ENCODE measurements at regions not wholly inside any gene's neighbourhood (a gene's known extent, or its start where the extent isn't known, plus 50 kb on each side); places are given as distances from the start of the nearest gene placed in this dataset.

DNA sequence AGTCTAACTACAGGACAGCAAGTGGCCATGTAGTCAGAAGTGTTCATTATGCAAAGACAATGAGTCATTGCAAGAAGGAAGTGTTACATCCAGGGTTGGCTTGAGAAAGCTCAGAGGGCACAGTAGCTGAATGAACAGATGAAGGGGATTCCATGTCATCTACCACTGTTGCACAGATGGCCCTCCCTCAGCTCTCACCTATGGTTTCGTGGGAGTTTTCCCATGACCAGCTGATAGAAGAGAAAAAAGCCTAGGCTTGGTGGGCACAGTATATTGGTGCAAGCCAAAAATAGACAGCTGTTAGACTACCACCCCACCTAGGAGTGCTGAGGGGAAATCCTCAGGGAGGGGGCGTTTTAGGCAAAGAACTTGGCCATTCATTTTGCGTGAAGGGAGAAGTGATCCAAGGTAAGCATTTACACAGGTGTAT, 217.0 kb downstream of the DMRT2 start:
- no peak for DNase-seq (ENCODE audit: low read depth)

DNA sequence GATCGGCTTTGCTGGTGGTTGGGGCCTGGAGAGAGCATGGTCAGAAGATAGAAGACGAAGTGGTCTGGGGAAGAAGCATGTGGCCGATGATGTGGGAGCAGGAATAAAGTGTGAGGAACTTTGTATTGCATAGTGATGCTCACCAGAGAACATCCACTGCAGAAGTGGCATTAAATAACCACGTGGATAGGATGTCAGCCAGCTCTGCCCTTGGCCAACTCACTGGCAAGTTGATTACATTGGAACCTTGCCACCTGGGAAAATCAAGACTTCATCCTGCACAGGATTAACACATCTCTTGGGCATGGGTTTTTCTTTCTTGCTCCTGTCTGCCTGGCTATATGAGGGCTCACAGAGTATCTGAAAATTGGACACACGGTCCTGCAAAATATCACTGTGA, 217.4 kb downstream of the DMRT2 start:
- no peak for DNase-seq (ENCODE audit: low read depth)

DNA sequence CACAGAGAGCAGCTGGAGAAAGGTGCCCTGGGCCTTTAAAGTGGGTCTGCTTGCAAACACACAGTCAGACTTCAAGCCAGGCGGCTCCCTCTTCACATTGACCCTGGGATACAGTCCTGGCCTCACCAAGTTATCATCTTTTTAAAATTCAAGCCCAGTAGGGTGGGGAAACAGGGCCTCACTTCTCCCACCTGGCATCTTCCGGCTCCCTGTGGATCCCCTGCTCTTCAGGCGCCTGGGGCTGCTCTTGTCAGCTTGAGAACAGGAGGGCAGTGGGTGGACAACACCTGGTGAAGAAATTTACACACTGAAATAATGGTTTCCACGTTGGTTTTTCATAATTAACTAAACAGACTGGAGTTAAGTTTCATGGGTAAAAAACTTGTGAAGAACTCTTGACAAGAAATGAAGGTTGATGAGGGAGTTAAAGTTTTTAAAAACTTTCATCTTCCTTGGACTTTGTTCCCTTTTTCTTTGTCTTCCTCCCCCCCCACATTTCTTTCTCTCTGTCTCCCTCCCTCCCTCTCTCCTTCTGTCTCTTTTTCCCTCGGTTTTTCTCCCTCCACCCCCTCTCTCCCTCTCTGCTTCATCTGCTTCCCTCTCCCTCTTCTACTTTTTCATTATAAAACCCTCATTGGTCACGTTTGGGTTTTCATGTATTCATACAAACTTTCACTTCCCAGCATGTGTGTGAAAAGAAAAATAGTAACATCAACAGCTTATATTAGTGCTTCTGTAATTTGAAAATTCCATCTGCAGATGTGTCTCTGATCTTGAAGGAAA, 219.6 kb downstream of the DMRT2 start:
- DNase-seq (ENCODE audit: low read depth), result no peak

DNA sequence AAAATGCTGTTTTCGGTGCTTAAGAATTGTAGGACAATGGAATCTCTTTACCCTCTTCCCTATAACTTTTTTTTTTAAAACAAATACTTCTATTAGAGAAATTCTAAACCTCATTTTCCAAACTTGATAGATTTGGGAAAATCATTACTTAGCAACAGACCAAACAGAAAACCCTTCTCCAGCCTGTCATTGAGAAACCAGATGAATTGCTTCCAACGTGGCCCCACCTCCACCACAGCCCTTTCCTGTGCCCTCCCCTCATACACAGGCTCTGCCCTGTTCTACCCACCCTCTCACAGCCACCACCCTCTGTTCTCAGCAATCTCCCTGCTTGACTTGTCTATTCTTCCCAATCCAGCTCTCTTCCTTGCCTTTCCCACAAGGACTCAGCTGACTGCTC, 221.2 kb downstream of the DMRT2 start:
- no peak for DNase-seq (ENCODE audit: low read depth)

DNA sequence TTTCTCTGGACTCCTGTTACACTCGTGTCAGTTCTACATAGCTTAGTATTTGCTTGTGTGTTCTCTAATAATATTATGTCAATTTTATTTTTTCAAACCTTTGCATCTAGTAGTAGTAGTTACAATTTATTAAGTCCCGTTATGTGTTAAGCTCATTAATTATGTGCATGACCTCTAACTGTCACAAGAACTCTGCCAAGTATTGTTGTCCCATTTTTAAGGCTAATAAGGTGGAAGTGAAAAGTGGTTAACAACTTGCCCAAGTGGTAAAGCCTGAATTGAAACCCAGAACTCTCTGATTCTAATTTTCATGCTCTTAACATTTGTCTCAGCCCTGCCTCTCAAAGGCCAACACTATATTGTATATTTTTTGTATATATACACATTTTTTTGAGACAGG, 221.6 kb downstream of the DMRT2 start:
- no peak for DNase-seq (ENCODE audit: low read depth)

DNA sequence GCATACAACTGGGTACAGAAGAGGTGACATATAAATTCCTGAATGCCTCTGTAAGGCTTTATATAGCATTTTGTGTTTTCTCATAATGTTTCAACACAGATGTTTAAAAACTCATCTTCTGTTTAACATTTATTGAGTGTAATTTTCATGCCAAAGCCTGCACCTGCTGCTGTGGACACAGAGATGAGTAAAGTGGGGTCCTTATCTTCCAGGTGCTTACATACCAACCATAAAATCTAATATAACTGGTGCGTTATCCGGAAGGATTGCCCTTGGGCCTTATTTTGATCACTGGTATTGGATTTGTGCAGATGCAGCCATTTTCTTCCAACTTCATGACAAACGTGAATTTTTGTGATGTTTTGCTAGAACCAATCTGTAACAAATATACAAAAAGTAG, 222.3 kb downstream of the DMRT2 start:
- DNase-seq (ENCODE audit: low read depth), result no peak

DNA sequence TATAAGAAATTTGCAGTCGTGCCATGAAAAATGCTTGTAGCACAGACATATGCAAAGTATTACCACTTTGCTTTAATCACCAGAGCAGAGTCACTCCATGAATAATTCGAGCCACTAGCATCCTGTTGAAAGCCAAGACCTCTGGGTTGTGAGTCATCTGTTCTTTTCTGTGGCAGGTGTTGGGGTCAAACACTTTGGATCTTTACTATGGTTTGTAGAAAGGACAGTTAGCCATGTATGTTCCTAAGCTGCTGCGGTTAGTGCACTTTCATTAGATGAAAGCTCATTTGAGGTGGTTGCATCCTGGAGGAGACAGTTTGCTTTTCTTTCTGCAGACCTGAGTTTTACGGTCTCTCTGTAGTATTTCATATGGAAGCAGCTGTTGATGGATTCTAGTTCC, 223.7 kb downstream of the DMRT2 start:
- no peak for DNase-seq (ENCODE audit: low read depth)

DNA sequence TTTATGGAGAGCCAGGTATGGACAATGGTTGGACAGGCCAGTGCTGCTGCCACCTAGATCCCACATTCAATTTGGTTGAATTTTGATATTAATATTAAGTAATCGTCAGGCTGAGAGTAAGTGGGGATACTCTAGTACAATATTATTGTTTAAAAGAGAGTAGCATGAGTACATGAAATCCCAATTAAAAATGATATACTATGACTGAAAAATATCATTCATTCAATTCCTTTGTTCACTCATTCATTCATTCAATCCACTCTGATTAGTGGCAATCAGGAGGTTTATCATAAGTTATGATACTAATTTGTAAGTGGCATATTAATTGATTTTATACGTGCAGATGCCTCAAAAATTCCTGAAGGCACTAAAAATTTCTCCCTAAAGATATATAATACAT, 224.2 kb downstream of the DMRT2 start:
- DNase-seq (ENCODE audit: low read depth), result no peak

DNA sequence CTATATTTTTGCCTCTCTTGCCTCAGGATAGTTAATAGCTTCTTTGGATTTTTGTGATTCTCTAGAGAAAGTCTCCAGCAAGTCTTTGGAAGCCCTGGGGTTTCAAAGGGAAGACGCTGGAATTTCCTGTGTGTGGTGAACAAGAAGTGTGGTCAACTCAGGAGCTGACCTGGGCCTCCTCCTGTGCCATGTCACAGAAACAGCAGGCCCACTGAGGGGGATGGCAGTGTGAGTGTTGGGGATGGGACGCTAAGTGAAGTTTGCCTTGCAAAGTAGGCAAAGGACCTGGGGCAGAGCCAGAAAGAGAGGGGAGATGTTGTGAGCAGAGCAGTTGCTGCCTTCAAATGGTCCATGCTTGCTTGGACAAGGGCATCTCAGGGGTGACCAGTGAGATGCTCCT, 226.3 kb downstream of the DMRT2 start:
- no peak for DNase-seq (ENCODE audit: low read depth)

DNA sequence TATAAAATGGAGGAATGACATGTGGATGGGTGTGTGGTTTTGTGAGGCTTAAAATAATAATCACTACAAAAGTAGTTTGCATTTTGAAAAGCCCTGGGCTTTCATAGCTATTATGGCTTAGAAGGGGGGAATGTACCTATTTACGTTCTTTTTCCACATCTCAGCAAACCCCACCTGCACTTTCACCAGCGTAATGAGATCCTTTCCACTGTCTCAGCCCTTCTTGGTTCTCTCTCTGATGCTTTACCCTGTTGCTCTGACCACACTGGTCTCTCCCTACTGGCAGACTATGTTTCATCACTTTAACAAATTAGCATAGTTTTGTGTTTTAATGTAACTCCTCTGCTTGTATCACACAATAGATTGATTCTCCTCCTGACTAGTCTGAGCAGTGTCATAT, 234.6 kb downstream of the DMRT2 start:
- no peak for DNase-seq (ENCODE audit: low read depth)

DNA sequence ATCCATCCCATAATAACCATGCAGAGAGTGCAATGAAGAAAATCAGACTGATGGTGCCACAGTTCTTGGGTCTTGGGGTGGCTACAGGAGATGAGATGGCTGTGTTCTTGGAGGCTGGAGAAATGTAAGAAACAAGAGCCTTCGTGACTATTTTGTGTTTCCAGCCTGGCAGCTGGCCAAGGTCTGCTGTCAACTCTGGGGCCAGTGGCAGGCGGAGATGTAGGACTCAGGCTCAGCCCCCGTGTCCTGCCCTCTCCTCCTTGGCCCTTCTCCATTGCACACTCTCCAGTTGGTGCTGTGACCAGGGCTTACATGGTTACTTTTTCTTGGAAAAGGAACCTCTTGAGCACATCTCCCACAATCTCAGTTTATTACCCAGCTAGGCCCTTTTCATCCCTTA, 235.4 kb downstream of the DMRT2 start:
- DNase-seq (ENCODE audit: low read depth), result no peak

DNA sequence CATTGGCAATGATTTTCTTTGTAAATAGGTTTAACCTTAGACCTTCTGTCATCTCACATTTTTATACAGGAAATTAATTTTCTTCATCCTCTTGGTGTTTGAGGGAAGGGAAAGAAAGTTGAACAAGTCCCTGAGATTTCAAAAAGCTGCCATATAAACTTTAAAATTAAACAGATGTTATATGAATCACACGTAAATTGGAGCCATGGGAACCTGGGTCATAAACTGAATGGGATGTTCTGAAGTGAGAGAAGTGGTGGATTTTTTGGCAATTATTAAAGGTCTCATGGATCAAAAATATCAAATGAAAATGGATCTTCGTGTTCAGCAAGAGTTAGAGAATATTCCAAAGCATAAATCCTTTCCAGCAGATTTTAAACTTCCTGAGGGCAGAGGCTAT, 242.2 kb downstream of the DMRT2 start:
- DNase-seq (ENCODE audit: low read depth), result no peak

DNA sequence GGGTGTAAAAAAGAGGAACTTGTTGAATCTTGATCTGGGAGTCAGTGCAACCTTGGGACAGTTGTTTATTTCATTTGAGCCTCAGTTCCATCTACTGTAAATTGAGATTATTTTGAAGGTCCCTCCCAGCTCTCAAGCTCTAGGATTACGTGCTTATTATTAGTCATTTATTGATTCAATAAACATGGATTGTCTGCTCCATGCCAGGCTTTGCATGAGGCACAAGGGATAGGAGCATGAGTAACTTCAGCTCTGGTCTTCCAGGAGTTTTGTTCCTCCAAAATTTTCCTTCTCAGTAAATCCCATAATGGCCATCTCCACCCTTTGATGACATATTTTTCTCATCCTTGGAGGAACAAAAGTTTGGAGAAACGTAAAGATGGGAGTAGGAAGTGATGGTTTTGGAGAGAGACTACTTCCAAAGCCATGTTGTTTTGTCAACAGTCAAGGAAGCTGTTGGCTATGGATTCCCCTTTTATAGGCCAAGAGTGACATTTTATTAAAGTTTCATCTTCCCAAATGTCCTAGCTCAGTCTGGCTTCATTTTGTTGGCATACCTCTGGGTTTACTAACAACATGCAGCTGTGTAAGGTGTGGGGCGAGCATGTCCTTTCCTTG, 244.6 kb downstream of the DMRT2 start:
- no peak for DNase-seq (ENCODE audit: low read depth)

DNA sequence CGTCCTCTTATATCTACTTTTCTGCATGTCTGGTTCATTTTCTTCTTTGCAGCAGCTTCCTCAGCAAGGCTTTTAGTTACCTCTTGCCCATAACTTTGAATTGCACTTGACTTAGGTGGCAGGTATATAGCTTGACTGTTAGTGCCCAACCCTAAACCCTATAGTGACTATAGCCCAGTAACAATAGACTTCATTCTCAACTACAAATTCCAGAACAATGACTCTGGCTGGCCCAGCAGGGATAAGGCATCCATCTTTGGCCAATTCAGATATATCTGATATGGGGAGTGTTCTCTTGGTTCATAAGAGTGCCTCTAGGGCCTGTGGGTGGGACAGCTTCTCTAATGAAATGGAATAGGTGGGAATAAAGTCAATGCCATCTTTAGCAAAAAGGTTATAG, 246.2 kb downstream of the DMRT2 start:
- DNase-seq (ENCODE audit: low read depth), result no peak

DNA sequence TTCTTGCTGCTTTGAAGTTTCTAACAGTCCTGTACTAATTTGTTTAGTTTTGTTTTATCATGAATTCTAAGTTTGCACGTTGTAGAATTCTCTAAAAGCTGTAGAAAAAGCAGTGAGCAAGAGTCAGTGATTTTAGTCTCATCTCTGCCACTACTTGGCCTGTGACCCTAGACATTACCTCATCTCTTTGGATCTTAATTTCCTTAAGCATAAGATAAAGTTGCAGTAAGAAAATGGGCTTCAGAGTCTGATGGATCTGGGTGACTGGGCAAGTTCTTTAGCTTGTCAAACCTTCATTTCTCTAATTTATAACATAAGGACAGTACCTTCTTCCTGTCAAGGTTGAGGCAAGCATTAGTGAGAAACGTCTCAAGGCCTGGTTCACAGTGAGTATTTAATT, 247.9 kb downstream of the DMRT2 start:
- DNase-seq (ENCODE audit: low read depth), result no peak

DNA sequence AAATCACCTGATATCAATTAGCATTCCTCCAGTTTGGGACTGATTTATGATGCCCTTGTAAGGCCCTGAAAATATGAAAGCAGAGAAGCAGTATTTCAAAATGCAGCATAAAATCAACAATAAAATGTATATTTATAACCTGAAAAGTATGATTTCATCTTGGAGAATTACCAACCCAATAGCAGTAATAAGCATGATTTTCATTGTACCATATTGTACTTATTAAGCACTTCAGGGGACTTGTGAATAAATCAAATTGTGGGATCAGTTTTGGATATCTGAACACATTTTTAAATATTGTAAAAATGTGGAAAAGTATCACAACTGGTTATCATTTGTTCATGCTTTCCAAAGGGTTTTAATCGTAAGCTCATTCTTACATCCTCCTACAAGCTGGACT, 250.8 kb downstream of the DMRT2 start:
- DNase-seq (ENCODE audit: low read depth), result no peak

DNA sequence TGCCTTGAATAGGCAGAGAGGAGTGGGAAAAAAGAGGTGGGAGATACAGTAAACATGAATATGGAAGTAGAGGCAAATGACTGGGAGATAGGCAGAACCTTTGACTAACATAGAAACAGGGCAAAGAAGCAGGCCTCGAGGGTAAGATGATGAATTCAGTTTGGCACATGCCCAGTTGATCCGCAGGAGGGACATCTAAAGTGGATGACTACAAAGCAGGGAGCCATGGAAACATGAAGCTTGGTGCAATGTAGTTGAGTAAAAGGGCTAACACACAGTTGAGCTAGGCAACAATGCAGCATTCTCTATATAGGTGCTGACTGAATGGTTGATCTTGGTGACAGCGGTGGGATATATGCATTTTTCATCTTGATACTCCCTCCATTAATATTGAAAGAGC, 253.8 kb downstream of the DMRT2 start:
- DNase-seq (ENCODE audit: low read depth), result no peak

DNA sequence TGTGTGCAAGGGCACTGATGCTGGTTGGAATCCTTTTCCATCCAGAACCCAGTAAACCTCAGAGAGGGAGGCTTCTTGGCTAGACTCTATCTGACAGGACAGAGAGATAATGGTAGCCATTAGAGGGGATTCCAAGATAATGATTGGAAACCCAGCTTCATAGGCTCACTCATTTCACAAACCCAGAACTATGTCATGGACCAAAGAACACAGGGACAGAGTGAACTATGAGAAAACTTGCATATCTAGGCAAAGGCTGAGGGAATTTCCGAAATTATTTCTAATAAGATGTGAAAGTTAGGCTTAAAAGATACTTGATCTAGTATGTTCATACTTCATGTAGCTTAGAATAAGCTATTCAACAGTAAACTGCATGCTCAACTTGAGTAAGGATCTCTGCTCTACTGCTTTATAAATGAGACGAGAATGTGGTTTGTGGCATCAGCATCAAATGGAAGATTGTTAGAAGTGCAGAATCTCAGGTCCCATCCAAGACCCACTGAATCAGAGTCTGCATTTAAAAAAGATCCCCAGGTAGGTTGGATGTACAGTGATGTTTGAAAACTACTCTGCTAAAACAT, 261.4 kb downstream of the DMRT2 start:
- no peak for DNase-seq (ENCODE audit: low read depth)

DNA sequence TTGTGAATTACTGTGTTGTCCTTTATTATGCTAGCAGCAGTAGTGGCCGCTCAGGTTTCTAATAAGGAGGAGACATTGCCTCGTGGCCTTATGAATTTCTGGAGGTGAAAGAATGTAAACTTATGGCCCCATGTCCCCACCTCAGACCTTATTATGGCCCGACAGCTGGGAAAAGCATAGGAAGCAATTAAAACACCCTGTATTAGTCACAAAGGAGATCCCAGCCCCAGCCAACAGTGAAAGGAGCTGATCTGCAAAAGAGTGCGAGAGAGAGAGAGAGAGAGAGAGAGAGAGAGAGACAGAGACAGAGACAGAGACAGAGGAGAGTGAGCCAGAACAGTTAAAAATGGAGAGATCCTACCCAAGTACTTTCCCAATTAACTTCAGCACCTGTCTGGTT, 269.3 kb downstream of the DMRT2 start:
- no peak for DNase-seq (ENCODE audit: low read depth)

DNA sequence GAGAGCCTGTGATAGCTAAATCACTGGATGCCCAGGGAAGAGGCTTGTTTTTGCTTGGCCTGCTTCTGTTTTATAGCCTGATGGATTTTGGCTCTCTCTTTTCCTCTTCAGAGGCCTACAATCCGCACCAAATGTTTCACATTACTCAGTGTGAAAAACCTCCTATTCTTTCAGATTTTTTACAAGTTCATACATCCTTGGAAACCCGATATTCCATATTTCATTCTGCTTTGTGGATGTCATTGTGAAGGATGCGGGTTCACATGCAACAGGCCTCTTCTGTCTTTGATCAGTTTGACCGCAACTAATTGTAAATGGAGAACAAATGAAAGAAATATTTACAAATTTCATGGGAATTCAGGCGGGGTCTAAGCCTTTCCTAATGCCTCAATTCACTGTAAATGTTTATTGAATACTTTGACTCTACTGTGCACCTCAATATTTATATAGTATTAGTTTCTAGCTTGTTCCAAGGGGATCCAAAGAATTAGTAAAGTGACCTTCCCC, 269.9 kb downstream of the DMRT2 start:
- no peak for DNase-seq (ENCODE audit: low read depth)

DNA sequence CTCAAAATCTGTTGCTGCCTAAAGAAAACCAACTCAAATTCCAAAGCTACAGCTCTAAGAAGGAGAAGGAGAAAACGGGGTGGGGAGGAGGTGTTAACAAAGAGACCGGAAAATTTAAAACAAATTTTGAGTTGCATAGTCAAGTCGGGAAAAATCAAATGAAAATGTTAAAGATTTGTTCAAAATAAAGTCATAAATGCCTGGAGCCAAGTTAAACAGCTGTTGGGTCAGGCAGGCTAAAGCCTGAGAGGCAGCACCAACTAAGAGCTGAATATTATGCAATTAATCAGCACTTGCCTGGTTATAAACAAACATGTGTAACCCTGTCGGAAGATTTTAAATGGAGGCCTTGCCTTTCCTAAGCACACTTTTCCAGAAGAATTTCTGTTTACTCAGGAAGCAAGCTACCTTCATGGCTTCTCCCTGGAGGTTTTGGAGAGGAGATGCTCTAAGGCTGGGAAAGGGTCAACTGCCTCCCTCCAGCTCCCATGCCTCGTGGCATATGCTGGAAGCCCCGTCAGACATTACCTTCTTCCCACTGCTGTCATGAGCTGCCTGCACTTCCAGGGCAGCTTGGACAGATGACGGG, 270.5 kb downstream of the DMRT2 start:
- DNase-seq (ENCODE audit: low read depth), result no peak

DNA sequence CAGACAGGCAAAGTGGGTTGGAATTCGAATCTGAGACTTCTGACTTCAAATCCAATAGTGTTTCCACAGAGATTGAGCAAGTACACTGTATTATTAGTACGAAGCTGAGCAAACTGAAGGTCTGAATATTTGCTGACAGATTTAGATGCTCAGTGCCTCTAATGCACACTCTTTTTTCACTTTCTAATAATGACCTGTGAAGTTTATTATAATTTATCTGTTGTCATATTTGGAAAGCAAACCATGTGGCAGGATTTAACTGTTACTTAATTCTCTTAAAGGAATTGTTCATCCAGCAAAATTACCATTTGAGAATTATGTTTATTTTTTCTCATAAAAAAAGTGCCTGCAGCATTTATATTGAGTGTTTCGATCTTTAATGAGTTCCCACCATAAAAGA, 277.3 kb downstream of the DMRT2 start:
- DNase-seq (ENCODE audit: low read depth), result no peak

DNA sequence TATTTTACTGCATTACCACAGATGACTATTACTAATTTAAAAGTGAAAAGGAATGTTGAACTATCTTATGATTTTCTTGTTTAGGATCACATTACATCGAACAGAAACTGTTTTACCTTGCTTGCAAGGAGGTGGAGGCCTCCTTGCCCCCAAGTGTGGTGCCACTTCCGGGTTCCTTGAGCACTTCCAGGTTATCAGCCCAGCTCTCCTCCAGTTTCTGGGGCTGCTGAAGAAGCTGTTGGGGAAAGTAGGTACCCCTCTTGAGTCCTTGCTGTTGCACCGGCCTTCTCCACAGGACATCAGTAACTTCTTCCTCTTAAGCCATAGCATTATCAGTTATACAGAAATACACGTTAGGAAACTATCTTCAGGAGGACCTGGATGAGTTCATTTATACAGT, 278.2 kb downstream of the DMRT2 start:
- DNase-seq (ENCODE audit: low read depth), result no peak

All from CMK (cell line).